HL-60 (cell line): ENCODE measurements at regions not wholly inside any gene's neighbourhood (a gene's known extent, or its start where the extent isn't known, plus 50 kb on each side); places are given as distances from the start of the nearest gene placed in this dataset.

Experiments
- DNase-seq, 2 experiments: peaks; one replicate each; pipeline ENCODE4 v3.0.0-alpha.2; 2010 to 2020; ENCODE audit warnings: low read depth in 1 of 2, low spot score in 1 of 2
- H3K27ac ChIP-seq: fragments of 250-450 bp; sonication (Bioruptor Pico); replicated peaks from 2 replicates; pipeline ENCODE4 v1.5.1; 2020; ENCODE audit warnings: mild to moderate bottlenecking, moderate library complexity
- H3K27me3 ChIP-seq: fragments of 250-450 bp; sonication (Bioruptor Pico); 2 replicates; pipeline ENCODE4 v1.5.1; 2021; ENCODE audit warnings: mild to moderate bottlenecking, moderate library complexity; ENCODE audit not compliant: insufficient read depth, poor library complexity, severe bottlenecking
- H3K4me3 ChIP-seq: replicated peaks from 2 replicates; pipeline ENCODE4 v1.5.1; 2011; ENCODE audit warnings: mild to moderate bottlenecking, control low read depth, low read length; ENCODE audit not compliant: insufficient read depth
- GABPA ChIP-seq: IDR thresholded peaks from 2 replicates; pipeline ENCODE4 v1.6.1; 2012; ENCODE audit warnings: low read depth
- POLR2AphosphoS5 ChIP-seq: IDR thresholded peaks from 2 replicates; pipeline ENCODE4 v1.6.1; 2012; ENCODE audit warnings: low read depth
- SPI1 ChIP-seq: IDR thresholded peaks from 2 replicates; pipeline ENCODE4 v1.6.1; 2012; ENCODE audit warnings: low read depth, mild to moderate bottlenecking, borderline replicate concordance
- TF ChIP-seq, protein P1 (sequence below): IDR thresholded peaks from one replicate; pipeline ENCODE4 v1.5.1; 2011; ENCODE audit warnings: low read length, control low read depth, inconsistent platforms; ENCODE audit not compliant: insufficient read depth
- TF ChIP-seq, protein P2 (sequence below): IDR thresholded peaks from 2 replicates; pipeline ENCODE4 v1.6.1; 2012; ENCODE audit warnings: low read depth; ENCODE audit not compliant: insufficient replicate concordance

DNA sequence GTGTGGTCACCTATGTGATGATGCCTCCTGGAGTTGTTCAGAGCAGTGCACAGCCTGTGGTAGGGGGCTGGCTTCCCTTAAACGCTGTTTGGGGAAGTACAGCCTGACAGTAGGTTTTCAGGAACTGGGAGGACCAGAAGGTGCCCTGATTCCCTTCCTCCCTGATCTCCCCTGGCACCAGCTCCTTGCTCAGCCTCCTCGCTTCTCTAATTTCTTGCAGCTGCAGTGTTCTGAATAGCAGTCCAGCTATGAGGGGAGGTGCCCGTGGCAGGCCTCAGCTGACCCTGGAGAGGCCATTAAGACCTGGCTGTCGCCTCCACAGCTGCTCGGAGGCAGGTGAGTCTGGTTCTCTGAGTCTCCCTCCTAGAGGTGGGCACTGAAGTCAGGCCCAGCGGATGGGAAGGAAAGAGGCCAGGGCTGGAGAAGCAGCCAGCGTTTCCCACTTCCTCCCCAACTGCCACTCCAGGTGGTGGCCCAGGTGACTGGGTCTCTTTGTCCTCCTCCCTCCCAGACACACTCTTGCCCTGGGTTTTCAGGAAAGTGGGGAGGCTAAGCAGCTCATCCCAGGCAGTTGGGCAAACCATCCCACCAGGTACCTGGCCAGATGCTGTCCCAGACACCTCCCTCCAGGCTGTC lies 52.0 kb upstream of the RPL11 start:
- H3K27ac ChIP-seq = no peak overlapping the region
- TF ChIP-seq POLR2AphosphoS5 (no peak), SPI1 (peak; percentile 80)
- DNase-seq = peak in 1 of 2 experiments; percentile 38
- H3K27me3 ChIP-seq = peaks cover 10% of the 10 kb centered on the region
- H3K4me3 ChIP-seq = no peak overlapping the region

DNA sequence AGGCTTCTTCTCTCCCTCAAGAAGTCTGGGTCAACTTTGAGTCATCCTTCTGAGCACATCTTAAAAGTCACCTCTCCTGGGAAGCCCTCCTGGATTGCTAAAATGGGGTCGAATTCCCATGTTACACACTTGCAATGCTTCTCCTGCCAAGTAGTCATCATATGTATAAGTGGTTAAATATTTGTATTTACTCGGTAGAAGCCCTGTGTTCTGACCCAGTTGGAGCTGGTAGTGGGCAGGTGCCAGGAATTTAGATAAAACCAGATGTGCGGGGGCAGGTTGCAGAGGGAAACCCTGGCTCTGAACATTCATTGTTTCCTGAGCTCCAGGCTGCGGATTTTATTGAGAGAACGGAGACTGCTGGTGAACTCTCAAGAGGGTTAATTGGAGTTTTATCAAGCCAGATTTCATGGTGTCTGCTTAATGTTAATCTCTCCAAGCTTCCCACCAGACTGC lies 52.8 kb upstream of the RPL11 start:
- no peak for DNase-seq
- peaks cover 10% of the 10 kb centered on the region for H3K27me3 ChIP-seq
- H3K4me3 ChIP-seq = no peak overlapping the region
- H3K27ac ChIP-seq = no peak overlapping the region
- no peak for TF ChIP-seq POLR2AphosphoS5
- no peak for TF ChIP-seq SPI1
- TF ChIP-seq, protein P1, sequence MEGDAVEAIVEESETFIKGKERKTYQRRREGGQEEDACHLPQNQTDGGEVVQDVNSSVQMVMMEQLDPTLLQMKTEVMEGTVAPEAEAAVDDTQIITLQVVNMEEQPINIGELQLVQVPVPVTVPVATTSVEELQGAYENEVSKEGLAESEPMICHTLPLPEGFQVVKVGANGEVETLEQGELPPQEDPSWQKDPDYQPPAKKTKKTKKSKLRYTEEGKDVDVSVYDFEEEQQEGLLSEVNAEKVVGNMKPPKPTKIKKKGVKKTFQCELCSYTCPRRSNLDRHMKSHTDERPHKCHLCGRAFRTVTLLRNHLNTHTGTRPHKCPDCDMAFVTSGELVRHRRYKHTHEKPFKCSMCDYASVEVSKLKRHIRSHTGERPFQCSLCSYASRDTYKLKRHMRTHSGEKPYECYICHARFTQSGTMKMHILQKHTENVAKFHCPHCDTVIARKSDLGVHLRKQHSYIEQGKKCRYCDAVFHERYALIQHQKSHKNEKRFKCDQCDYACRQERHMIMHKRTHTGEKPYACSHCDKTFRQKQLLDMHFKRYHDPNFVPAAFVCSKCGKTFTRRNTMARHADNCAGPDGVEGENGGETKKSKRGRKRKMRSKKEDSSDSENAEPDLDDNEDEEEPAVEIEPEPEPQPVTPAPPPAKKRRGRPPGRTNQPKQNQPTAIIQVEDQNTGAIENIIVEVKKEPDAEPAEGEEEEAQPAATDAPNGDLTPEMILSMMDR = no peak
- TF ChIP-seq, protein P2, sequence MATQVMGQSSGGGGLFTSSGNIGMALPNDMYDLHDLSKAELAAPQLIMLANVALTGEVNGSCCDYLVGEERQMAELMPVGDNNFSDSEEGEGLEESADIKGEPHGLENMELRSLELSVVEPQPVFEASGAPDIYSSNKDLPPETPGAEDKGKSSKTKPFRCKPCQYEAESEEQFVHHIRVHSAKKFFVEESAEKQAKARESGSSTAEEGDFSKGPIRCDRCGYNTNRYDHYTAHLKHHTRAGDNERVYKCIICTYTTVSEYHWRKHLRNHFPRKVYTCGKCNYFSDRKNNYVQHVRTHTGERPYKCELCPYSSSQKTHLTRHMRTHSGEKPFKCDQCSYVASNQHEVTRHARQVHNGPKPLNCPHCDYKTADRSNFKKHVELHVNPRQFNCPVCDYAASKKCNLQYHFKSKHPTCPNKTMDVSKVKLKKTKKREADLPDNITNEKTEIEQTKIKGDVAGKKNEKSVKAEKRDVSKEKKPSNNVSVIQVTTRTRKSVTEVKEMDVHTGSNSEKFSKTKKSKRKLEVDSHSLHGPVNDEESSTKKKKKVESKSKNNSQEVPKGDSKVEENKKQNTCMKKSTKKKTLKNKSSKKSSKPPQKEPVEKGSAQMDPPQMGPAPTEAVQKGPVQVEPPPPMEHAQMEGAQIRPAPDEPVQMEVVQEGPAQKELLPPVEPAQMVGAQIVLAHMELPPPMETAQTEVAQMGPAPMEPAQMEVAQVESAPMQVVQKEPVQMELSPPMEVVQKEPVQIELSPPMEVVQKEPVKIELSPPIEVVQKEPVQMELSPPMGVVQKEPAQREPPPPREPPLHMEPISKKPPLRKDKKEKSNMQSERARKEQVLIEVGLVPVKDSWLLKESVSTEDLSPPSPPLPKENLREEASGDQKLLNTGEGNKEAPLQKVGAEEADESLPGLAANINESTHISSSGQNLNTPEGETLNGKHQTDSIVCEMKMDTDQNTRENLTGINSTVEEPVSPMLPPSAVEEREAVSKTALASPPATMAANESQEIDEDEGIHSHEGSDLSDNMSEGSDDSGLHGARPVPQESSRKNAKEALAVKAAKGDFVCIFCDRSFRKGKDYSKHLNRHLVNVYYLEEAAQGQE = no peak
- TF ChIP-seq GABPA = no peak

DNA sequence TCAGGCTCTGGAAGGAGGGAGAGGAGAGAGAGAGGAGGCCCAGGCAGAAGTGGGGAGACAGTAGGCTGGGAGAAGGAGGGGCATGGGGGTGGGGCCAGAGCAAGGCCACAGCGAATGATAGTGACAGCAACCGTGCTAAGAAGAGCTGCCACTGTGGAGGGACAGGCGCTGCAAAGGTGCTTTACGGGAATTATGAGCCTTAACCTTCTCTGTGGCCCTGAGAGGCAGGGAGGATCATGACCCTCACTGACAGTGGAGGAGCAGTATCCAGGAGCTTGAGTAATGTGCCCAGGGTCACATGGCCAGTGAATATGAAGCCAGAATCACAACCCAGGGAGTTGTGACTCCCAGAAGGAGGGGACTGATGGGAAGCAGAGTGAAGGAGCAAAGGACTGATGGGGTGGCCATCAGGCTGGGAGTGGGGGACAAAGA lies 53.4 kb upstream of the RPL11 start:
- H3K27ac ChIP-seq = no peak overlapping the region
- no peak for TF ChIP-seq POLR2AphosphoS5
- TF ChIP-seq, protein P2 = no peak
- no peak for TF ChIP-seq SPI1
- TF ChIP-seq GABPA = no peak
- TF ChIP-seq, protein P1 = no peak
- H3K4me3 ChIP-seq = no peak overlapping the region

DNA sequence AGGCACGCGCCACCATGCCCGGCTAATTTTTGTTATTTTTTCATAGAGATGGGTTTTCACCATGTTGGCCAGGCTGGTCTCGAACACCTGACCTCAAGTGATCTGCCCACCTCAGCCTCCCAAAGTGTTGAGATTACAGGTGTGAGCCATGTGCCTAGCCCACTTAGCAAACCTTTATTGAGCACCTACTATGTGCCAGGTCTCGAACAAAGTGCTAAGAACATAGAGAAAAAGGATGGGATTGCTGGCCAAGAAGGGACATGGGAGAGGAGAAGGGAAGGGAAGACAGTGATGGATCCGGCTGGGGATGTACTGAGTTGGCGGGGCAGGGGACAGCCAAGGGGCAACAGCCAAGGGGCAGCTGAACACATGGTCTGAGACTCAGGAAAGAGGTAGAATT lies 55.6 kb upstream of the RPL11 start:
- DNase-seq = no peak
- no peak overlapping the region for H3K27ac ChIP-seq
- TF ChIP-seq, protein P2 = no peak
- TF ChIP-seq POLR2AphosphoS5 = no peak
- peaks cover 7% of the 10 kb centered on the region for H3K27me3 ChIP-seq
- H3K4me3 ChIP-seq = no peak overlapping the region

More for the DNA sequence above, 53.4 kb upstream of the RPL11 start:
- DNase-seq = no peak
- peaks cover 10% of the 10 kb centered on the region for H3K27me3 ChIP-seq
